Liver (tissue), 3 donors: ENCODE measurements at regions not wholly inside any gene's neighbourhood (a gene's known extent, or its start where the extent isn't known, plus 50 kb on each side); places are given as distances from the start of the nearest gene placed in this dataset.

ENCODE experiments used
- CTCF ChIP-seq: fragments of 150-350 bp; IDR thresholded peaks from 2 replicates; pipeline ENCODE4 v1.5.1; 2017; ENCODE audit warnings: improper control_type of control experiment, low read depth, low read length; ENCODE audit not compliant: missing input control
- RXRA ChIP-seq, 2 donors: IDR thresholded peaks; 2 replicates each; pipeline ENCODE4 v1.6.1; 2017 to 2018; ENCODE audit warnings: antibody characterized with exemption in 2 of 2, mild to moderate bottlenecking in 1 of 2
- SP1 ChIP-seq: IDR thresholded peaks from 2 replicates; pipeline ENCODE4 v1.6.1; 2018; ENCODE audit warnings: antibody characterized with exemption, mild to moderate bottlenecking
- donor health status: healthy.
- donor health status: healthy.

- no peak for TF ChIP-seq CTCF
- TF ChIP-seq SP1, result no peak
- no peak for TF ChIP-seq RXRA (IDR thresholded peaks at IDR 0.05)
These were observed 559.8 kb upstream of the USP24 start for GRCh38 chr1:55775007-55775406.
